ENCODE measurements at regions not wholly inside any gene's neighbourhood (a gene's known extent, or its start where the extent isn't known, plus 50 kb on each side); places are given as distances from the start of the nearest gene placed in this dataset.
"Not testable (repeated sequence)": the region's sequence is repeated elsewhere in the genome, so short reads cannot be mapped to it uniquely, and the experiment has no call there.

- Histone ChIP-seq H2AFZ (ENCODE audit: low read depth) (no peak overlapping the region), H3K4me3 (ENCODE audit: low read depth in 2 of 2, low read length in 1 of 2) (no peak overlapping the region), H3K27me3 (ENCODE audit: insufficient read depth) (no peaks in the 10 kb centered on the region), H3F3A (replicated peaks; ENCODE audit: insufficient read depth) (peaks cover 3% of the 10 kb centered on the region), H3K9me2 (no peaks in the 10 kb centered on the region), H3K4me2 (no peak overlapping the region), H3K27ac (ENCODE audit: low read depth in 2 of 2, low read length in 1 of 2) (no peak overlapping the region), H3K36me3 (replicated peaks in 1 of 2; ENCODE audit: control insufficient read depth in 1 of 2, insufficient read depth in 2 of 2, low read length in 1 of 2) (no peaks in the 10 kb centered on the region), H4K20me1 (ENCODE audit: insufficient read depth) (no peaks in the 10 kb centered on the region), H3K9me3 (no peaks in the 10 kb centered on the region), H3K4me1 (ENCODE audit: control insufficient read depth in 1 of 2, insufficient read depth in 2 of 2, low read depth in 1 of 2, low read length in 1 of 2) (no peaks in the 10 kb centered on the region), H3K79me2 (ENCODE audit: insufficient read depth) (no peaks in the 10 kb centered on the region), H3K9ac (no peak overlapping the region)
- no CpG with 5 or more reads among the region's 1 CpG for WGBS (ENCODE audit: low lambda C conversion rate)
- DNase-seq = no peak
- TF ChIP-seq TEAD4 (IDR thresholded peaks at IDR 0.05; ENCODE audit: borderline replicate concordance, insufficient read depth) (no peak), ELF1 (IDR thresholded peaks at IDR 0.05) (no peak), EP300 (IDR thresholded peaks at IDR 0.05; ENCODE audit: borderline replicate concordance in 1 of 2, low read depth in 1 of 2, low read length in 1 of 2) (no peak), FOSL2 (IDR thresholded peaks at IDR 0.05; ENCODE audit: borderline replicate concordance, low read depth) (no peak), CHD2 (IDR thresholded peaks at IDR 0.05; ENCODE audit: low read length, partially characterized antibody) (no peak), GATA2 (CRISPR knock-in tag; IDR thresholded peaks at IDR 0.05) (no peak), FOXM1 (IDR thresholded peaks at IDR 0.05; ENCODE audit: low read depth) (no peak), RXRA (IDR thresholded peaks at IDR 0.05; ENCODE audit: borderline replicate concordance, low read depth) (no peak), TCF12 (IDR thresholded peaks at IDR 0.05) (no peak), USF2 (IDR thresholded peaks at IDR 0.05; ENCODE audit: borderline replicate concordance, low read depth, low read length) (no peak)
- TF ChIP-seq, protein P1, sequence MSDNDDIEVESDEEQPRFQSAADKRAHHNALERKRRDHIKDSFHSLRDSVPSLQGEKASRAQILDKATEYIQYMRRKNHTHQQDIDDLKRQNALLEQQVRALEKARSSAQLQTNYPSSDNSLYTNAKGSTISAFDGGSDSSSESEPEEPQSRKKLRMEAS (IDR thresholded peaks at IDR 0.05; ENCODE audit: low read depth) = no peak
- TF ChIP-seq, protein P2, sequence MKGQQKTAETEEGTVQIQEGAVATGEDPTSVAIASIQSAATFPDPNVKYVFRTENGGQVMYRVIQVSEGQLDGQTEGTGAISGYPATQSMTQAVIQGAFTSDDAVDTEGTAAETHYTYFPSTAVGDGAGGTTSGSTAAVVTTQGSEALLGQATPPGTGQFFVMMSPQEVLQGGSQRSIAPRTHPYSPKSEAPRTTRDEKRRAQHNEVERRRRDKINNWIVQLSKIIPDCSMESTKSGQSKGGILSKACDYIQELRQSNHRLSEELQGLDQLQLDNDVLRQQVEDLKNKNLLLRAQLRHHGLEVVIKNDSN (IDR thresholded peaks at IDR 0.05; ENCODE audit: borderline replicate concordance, low read depth) = no peak
- ChIA-PET CTCF (interaction anchor here (1.1 kb wide), 1 partner anchor 13 kb away, joined by 3 read pairs; no protein-coding TSS in a partner anchor), POLR2A (no interaction called here)
Observed at GRCh38 chr9:97794666-97795065, 58.4 kb upstream of the FOXE1 start.

GRCh38 chr9:97796176-97796575 lies 56.9 kb upstream of the FOXE1 start:
- POLR2A ChIA-PET; H2AFZ ChIP-seq (ENCODE audit: low read depth); H3K4me2 ChIP-seq; H3K36me3 ChIP-seq (replicated peaks in 1 of 2; ENCODE audit: control insufficient read depth in 1 of 2, insufficient read depth in 2 of 2, low read length in 1 of 2); H3K79me2 ChIP-seq (ENCODE audit: insufficient read depth); H4K20me1 ChIP-seq (ENCODE audit: insufficient read depth); H3K4me1 ChIP-seq (ENCODE audit: control insufficient read depth in 1 of 2, insufficient read depth in 2 of 2, low read depth in 1 of 2, low read length in 1 of 2); H3K27ac ChIP-seq (ENCODE audit: low read depth in 2 of 2, low read length in 1 of 2); H3K9me2 ChIP-seq; H3K9ac ChIP-seq; CTCF ChIA-PET; DNase-seq; H3K27me3 ChIP-seq (ENCODE audit: insufficient read depth); H3K9me3 ChIP-seq; H3F3A ChIP-seq (replicated peaks; ENCODE audit: insufficient read depth); H3K4me3 ChIP-seq (ENCODE audit: low read depth in 2 of 2, low read length in 1 of 2): not testable (repeated sequence)
- WGBS (ENCODE audit: low lambda C conversion rate) = no CpG with 5 or more reads among the region's 30 CpGs

Measured in SK-N-SH (cell line).